GM19043 (cell line): ENCODE measurements at regions not wholly inside any gene's neighbourhood (a gene's known extent, or its start where the extent isn't known, plus 50 kb on each side); places are given as distances from the start of the nearest gene placed in this dataset.

ENCODE experiments used
- ATAC-seq: cut with Tn5 transposase; IDR thresholded peaks from one replicate; pipeline ENCODE4 v1.9.1; 2021; ENCODE audit warnings: low read depth; ENCODE audit not compliant: unreplicated experiment

GRCh38 chr12:131605304-131605829 is 105.5 kb upstream of the SFSWAP start:
- ATAC-seq, result no peak

GRCh38 chr12:131606218-131606901 is 104.5 kb upstream of the SFSWAP start:
- ATAC-seq, result no peak

GRCh38 chr12:131607658-131608447 is 103.0 kb upstream of the SFSWAP start:
- ATAC-seq, result peak; percentile 70

DNA sequence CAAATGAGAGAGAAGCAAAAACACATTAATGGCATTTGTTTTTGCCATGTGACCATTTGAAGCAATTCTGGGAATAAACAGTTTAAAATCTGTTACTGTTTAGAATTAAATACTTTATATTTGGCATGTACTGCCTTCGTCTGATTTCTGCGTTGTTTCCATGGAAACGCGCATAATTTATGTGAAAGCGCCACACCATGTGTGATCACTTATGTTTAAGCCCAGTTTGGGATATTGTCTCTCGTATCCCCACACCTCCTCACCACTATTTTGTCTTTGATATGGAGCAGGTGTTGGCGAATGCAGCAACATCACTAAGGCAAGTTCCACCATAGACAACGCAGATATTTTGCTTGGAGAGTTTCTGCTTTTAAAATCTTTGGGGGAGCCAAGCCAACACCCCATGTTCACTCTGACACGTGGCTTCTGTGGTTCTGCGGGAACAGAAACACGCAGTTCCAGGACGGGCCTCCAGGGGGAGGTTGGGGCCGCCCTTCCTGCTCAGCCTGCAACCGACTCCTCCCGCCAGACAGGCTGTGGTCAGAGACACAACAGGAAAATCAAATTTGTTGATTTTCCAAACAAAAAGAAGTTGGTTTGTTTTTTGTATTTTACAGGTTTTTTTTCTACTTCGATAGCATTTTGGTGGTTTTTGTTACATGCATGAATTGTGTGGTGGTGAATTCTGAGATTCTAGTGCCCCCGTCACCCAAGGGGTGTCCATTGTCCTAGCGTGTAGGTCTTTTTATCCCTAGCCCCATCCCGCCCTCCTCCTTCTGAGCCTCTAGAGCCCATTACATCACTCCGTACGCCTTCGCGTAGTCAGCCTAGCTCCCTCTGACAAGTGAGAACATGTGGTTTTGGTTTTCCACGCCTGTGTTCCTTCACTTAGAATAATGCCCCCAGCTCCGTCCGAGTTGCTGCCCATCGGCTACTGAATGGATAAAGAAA is 101.9 kb upstream of the SFSWAP start:
- no peak for ATAC-seq

GRCh38 chr12:131609762-131610161 is 101.1 kb upstream of the SFSWAP start:
- no peak for ATAC-seq

DNA sequence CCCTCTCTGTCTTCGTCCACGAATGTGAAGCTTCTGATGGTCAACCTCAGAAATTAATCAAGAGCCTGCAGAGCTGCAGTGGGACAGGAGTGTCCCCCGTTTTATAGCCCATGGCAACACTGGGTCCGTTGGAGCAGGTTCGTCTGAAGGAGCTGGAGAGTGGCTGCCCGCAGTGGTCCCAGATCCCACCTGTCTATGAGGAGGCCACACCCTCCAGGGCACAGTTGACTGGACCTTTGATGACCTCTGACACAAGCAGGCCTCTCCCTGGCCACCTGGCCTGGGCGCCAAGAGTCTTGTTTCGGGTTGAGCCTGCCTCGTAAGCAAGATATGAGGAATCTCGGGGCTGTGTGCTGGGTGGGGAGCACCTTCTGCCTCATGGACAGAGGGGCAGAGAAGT is 100.7 kb upstream of the SFSWAP start:
- ATAC-seq, result no peak

DNA sequence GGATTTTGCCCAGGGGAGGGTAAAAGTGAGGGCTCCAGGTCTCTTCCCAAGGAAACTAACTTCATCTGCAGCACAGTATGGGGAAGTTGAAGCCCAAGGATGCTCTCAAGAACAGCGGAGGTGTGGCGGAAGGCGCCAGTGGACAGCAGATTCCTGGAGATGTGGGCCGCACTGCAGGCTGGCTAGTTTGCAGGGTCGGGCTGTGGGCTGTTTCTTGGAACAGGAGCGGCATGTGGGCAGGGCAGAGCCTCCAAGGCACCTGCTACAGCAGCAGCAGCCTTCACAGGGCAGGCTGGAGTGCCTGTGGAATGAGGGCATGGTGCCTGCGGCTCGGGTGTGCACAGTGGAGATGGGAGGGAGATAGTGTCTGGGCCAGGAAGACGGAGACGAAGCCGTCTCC is 100.0 kb upstream of the SFSWAP start:
- no peak for ATAC-seq

- no peak for ATAC-seq
Measured at GRCh38 chr12:131611416-131612091, 99.3 kb upstream of the SFSWAP start.

DNA sequence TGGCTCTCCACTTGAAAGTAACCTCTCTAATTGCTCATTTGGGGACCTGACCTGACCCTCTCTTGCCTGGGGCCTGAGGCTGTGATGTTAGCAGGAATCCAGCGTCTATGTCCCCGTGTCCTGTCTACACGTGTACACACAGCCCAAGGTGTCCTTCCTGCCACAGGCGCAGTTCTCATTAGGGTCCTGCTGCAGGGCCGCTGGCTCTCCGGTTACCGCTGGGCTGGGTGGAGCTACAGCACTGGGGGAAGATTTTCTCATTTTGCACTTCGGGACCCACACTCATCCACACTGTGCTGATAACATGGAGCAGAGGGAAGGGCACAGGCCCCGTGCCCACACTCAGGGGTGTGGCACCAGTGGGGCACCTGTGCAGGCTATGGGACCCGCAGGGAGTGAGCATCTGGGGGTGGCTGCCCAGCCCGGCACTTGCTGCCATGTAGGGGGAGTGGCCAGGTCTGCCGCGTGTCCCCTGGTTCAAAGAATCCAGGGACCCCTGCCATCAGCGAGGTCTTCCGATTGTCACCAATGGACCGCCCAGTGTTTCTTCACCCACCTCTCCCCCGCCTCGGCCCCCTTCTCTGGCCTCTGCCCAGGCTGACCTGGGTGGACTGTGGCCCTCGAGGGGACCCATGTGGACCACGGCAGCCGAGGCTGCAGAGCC is 98.7 kb upstream of the SFSWAP start:
- no peak for ATAC-seq

DNA sequence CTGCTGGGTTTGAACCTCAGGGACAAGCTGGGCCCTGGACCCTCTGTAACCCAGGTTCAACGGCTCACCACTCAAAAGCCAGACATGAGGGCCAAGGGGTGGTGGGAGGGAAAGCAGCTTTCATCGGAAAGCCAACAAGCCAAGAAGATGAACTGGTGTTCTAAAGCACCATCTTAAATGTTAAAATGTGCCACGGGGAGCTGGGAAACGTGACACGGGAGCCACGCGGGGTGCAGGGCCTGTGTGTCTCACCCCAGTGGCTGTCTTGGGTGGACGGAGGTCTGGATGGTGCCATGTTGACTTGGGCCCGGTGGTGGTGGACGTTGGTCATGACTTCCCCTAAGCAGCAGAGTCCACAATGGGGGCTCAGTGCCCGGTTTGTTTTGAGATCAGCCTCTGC is 97.7 kb upstream of the SFSWAP start:
- no peak for ATAC-seq

DNA sequence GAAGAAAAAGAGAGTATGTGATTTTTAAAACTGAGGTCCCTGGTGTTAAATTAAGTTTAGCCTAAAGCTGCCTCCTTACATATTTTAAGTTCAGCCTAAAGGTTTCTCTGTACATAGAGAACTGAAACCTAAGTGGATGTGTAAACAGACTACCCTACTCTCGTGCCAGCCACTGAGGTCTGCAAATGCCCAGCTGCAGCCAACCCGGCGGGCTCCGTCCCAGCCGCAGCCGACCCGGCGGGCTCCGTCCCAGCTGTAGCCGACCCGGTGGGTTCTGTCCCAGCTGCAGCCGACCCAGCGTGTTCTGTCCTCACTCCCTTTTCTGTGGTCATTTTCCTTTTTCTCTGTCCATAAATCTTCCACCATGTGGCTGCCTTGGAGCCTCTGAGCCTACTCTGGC is 97.2 kb upstream of the SFSWAP start:
- ATAC-seq, result no peak

- no peak for ATAC-seq
Measured at GRCh38 chr12:131615326-131616042, 95.4 kb upstream of the SFSWAP start.

DNA sequence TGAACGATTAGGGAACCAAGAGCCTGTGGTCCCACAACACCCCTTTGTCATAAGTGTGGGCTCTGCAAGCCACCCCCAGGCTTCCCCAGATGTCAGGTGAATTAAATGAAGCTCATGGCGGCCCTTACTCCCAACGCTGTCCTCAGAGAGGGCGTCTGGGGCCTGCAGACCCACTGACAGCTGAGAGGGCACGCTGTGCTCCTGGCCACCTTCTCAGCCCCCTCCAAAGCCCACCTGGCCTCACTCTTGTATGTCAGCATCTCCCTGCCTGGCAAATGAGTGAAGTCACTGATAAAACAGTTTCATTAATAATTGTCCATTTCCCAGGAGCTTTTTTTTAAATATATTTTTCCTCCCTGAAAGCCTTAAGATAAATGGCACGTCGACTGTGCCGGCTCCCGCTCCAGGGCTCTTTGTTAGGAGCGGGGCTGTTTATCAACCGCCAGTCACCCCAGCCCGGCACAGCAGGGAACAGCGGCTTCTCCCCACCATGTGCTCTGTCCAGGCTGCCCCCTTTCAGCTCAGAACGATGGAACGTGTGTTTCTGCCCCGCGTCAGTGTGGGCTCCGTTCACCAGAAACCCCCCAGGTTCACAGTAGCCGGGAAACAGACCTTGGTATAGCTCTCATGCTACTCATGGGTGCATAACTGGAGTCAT is 94.7 kb upstream of the SFSWAP start:
- ATAC-seq, result no peak

DNA sequence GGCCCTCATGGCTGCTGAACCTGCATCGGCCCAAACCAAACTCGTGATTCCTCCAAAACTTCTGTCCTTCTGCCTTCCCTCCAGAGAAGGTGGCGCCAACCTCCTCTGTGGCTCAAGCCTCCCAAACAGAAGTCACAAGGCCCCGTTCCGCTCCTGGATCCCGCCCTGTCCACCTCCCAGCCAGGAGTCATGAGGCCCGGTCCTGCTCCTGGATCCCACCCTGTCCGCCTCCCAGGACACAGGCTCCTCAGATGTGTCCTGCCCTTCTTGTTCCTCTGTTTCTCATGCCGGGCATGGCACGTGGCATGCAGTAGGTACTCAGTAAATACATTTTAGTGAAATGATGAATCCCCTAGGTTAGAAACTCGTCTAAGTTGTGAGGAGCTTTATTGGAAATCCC is 94.2 kb upstream of the SFSWAP start:
- no peak for ATAC-seq

DNA sequence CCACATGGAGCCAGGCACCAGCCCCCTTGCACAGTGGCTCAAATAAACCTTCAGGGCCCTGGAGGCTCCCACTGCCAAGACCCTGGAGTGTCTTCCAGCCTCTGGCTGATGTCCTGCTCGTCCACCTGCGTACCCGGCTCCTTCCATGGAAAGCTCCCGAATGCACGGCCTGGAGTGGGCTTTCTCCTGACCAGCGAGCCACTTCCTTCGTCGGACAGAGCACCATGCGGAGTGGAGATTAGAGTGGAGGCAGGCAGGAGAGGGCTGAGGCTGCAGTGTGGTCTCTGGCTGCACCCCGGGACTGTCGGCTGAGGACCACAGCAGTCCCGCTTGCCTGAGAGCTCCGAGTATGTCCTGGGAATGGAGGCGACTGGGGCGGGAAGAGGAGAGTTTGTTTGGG is 93.7 kb upstream of the SFSWAP start:
- ATAC-seq, result no peak

DNA sequence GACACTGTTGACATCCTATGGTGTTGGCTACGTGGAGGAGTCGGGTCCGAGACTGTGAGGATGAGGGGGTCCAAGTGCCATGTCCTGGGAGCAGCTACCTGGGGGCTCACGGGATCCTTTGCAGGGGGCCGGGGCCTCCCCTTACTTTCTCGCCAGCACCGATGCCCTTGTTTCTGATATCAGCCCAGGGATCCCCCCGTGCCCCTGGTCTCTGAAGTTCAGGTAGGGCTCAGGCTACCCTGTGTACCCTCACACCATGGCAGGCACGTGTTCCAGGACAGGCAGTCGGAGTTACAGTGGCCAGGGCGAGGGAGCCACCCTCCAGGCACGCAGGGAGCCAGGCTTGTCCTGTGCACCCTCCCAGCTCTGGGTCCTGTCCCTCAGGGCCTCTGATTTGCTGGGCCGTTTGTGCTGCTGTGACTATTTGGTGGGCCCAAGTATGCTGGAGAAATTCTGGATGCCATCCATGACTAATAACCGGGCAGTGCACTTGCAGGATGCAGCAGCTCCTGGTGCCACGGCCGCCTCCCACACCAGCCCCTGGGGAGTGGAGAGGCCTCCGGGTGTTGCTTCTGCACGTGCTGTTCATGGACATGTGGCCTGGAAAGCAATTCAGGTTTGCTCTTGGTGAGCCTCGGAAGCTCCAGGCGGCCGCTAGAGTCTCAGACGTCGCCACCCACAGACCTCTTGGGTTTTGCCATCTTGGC is 93.1 kb upstream of the SFSWAP start:
- no peak for ATAC-seq

GRCh38 chr12:131618303-131618658 is 92.6 kb upstream of the SFSWAP start:
- no peak for ATAC-seq

DNA sequence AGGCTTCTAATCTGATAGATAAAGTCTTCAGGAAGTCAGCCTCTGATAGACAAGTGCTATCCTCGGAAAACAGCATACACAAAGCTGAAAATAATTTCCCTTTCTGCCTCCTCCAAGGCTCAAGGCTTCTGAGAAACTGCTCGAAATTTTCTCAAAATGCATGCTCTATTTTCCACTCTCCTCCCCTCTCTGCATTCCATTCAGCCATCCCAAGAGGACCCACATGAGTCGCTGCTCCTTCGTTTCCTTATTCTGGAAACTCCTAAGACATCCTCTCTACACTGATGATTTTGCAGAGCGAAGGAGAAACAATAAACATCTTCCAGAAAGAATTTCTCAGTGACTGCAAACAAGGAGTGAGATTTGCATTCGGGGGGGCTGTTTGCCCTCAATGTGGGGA is 92.2 kb upstream of the SFSWAP start:
- no peak for ATAC-seq
